ENCODE measurements at regions not wholly inside any gene's neighbourhood (a gene's known extent, or its start where the extent isn't known, plus 50 kb on each side); places are given as distances from the start of the nearest gene placed in this dataset.

GRCh38 chr15:37783290-37783689 lies 151.2 kb upstream of the TMCO5A start:
- H3K4me1 ChIP-seq (ENCODE audit: control insufficient read depth in 3 of 3, insufficient read depth in 3 of 3, low read length in 3 of 3), result no peaks in the 10 kb centered on the region
- no peak overlapping the region for H3K4me3 ChIP-seq (ENCODE audit: low read length in 3 of 3)
- H3K9ac ChIP-seq (ENCODE audit: low read depth in 1 of 3, low read length in 3 of 3), result no peak overlapping the region
- H3K36me3 ChIP-seq (ENCODE audit: control insufficient read depth in 3 of 3, insufficient read depth in 3 of 3, low read length in 3 of 3), result no peaks in the 10 kb centered on the region
- H3K9me3 ChIP-seq (ENCODE audit: control insufficient read depth in 3 of 3, low read length in 3 of 3), result no peaks in the 10 kb centered on the region
- no peak overlapping the region for H3K27ac ChIP-seq (ENCODE audit: low read depth, low read length)
- H3K27me3 ChIP-seq (ENCODE audit: control insufficient read depth in 3 of 3, insufficient read depth in 3 of 3, low read length in 3 of 3), result no peaks in the 10 kb centered on the region

DNA sequence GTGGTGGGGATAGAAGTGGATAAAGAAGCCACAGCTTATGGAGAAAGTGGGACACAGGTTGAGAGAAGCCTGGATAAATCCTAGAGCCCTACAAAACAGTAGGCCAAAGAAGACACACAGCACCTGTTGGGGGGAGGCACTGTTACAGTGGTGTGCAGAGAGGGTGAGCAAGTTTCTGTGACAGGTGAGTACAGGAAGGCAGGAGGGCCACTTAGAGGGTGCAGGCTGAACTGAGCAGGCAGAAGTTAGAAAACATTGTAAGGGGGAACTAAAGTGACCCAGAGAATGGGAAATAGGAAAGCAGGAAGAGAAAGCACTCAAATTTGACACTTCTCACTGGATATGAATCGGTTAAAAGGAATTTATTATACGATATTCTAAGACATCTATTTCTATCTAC lies 146.1 kb upstream of the TMCO5A start:
- no peaks in the 10 kb centered on the region for H3K36me3 ChIP-seq (ENCODE audit: control insufficient read depth in 3 of 3, insufficient read depth in 3 of 3, low read length in 3 of 3)
- H3K9me3 ChIP-seq (ENCODE audit: control insufficient read depth in 3 of 3, low read length in 3 of 3), result no peaks in the 10 kb centered on the region
- no peak overlapping the region for H3K4me3 ChIP-seq (ENCODE audit: low read length in 3 of 3)
- no peaks in the 10 kb centered on the region for H3K4me1 ChIP-seq (ENCODE audit: control insufficient read depth in 3 of 3, insufficient read depth in 3 of 3, low read length in 3 of 3)
- no peak overlapping the region for H3K27ac ChIP-seq (ENCODE audit: low read depth, low read length)
- H3K9ac ChIP-seq (ENCODE audit: low read depth in 1 of 3, low read length in 3 of 3), result no peak overlapping the region
- no peaks in the 10 kb centered on the region for H3K27me3 ChIP-seq (ENCODE audit: control insufficient read depth in 3 of 3, insufficient read depth in 3 of 3, low read length in 3 of 3)

DNA sequence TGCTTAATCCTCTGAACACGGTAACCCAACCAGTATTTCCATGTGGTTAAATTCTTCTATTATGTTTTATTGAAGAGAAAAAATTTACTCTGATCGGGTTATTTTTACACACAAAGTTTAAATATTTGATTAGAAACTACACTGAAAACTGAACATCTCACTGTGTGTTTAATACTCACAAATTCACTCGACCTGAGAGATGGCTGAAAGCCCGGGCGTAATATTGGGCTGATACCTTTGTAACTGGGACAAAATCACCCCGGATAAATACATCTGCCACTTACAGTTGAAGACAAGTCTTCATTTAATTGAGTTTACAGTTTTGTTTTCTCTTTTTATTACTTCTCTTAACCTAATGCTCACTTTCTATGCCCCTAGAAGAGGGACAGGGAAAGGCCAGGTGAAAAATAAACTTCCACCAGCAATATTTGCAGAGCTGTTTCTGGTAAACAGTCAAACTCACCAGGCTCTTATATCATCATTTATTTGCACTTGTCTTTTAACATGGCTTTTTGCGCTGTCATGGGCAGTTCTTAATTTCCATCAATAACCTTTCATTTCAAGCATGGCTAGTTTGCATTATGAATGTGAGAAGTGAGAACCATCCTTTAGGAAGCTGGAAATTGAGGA lies 145.6 kb upstream of the TMCO5A start:
- H3K9ac ChIP-seq (ENCODE audit: low read depth in 1 of 3, low read length in 3 of 3), result no peak overlapping the region
- no peaks in the 10 kb centered on the region for H3K36me3 ChIP-seq (ENCODE audit: control insufficient read depth in 3 of 3, insufficient read depth in 3 of 3, low read length in 3 of 3)
- H3K9me3 ChIP-seq (ENCODE audit: control insufficient read depth in 3 of 3, low read length in 3 of 3), result no peaks in the 10 kb centered on the region
- H3K27ac ChIP-seq (ENCODE audit: low read depth, low read length), result no peak overlapping the region
- H3K27me3 ChIP-seq (ENCODE audit: control insufficient read depth in 3 of 3, insufficient read depth in 3 of 3, low read length in 3 of 3), result no peaks in the 10 kb centered on the region
- no peak overlapping the region for H3K4me3 ChIP-seq (ENCODE audit: low read length in 3 of 3)
- H3K4me1 ChIP-seq (ENCODE audit: control insufficient read depth in 3 of 3, insufficient read depth in 3 of 3, low read length in 3 of 3), result no peaks in the 10 kb centered on the region

- Histone ChIP-seq H3K27me3 (ENCODE audit: control insufficient read depth in 3 of 3, insufficient read depth in 3 of 3, low read length in 3 of 3) (no peaks in the 10 kb centered on the region), H3K9me3 (ENCODE audit: control insufficient read depth in 3 of 3, low read length in 3 of 3) (no peaks in the 10 kb centered on the region), H3K4me3 (ENCODE audit: low read length in 3 of 3) (no peak overlapping the region), H3K4me1 (ENCODE audit: control insufficient read depth in 3 of 3, insufficient read depth in 3 of 3, low read length in 3 of 3) (no peaks in the 10 kb centered on the region), H3K27ac (ENCODE audit: low read depth, low read length) (no peak overlapping the region), H3K9ac (ENCODE audit: low read depth in 1 of 3, low read length in 3 of 3) (no peak overlapping the region), H3K36me3 (ENCODE audit: control insufficient read depth in 3 of 3, insufficient read depth in 3 of 3, low read length in 3 of 3) (no peaks in the 10 kb centered on the region)
Measured at GRCh38 chr15:37789397-37789786, 145.0 kb upstream of the TMCO5A start.

DNA sequence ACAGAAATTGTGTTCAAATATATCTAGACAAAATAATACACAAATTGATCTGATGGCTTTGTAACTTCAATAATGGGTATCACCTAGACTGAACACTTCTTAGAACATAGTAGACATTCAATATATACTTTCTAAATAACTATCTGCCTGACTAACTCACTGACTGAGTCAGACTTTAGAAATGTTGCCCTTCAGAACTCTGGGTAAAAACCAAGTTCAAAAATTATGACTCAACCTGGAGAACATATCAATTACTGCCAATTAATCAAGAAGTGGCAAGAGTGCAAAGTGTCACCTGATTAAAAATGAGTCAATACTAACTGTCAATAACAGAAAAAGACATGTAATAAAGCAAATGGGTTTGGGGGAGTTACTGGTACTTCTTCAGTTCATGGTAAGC lies 144.6 kb upstream of the TMCO5A start:
- Histone ChIP-seq H3K36me3 (ENCODE audit: control insufficient read depth in 3 of 3, insufficient read depth in 3 of 3, low read length in 3 of 3) (no peaks in the 10 kb centered on the region), H3K27me3 (ENCODE audit: control insufficient read depth in 3 of 3, insufficient read depth in 3 of 3, low read length in 3 of 3) (no peaks in the 10 kb centered on the region), H3K4me3 (ENCODE audit: low read length in 3 of 3) (no peak overlapping the region), H3K27ac (ENCODE audit: low read depth, low read length) (no peak overlapping the region), H3K4me1 (ENCODE audit: control insufficient read depth in 3 of 3, insufficient read depth in 3 of 3, low read length in 3 of 3) (no peaks in the 10 kb centered on the region), H3K9ac (ENCODE audit: low read depth in 1 of 3, low read length in 3 of 3) (no peak overlapping the region), H3K9me3 (ENCODE audit: control insufficient read depth in 3 of 3, low read length in 3 of 3) (no peaks in the 10 kb centered on the region)

DNA sequence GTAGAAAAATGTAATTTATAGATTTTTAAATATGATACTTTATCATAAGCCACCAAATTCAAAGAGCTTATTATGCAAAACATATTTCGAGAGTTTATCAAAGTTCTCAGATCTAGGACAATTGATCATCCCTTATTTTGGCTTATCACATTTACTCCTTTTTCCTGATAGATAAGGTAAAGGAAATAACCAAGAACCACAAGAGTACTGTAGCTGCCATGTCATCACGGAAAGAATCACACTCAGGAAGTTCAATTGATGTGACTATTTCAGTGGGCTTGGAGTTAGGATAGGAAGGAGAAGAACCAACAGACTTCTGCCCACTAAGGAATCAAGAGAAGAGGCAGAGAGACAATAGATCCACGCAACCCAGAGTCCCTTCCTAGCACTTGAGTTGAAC lies 142.7 kb upstream of the TMCO5A start:
- Histone ChIP-seq H3K4me1 (ENCODE audit: control insufficient read depth in 3 of 3, insufficient read depth in 3 of 3, low read length in 3 of 3) (no peaks in the 10 kb centered on the region), H3K9me3 (ENCODE audit: control insufficient read depth in 3 of 3, low read length in 3 of 3) (no peaks in the 10 kb centered on the region), H3K27ac (ENCODE audit: low read depth, low read length) (no peak overlapping the region), H3K36me3 (ENCODE audit: control insufficient read depth in 3 of 3, insufficient read depth in 3 of 3, low read length in 3 of 3) (no peaks in the 10 kb centered on the region), H3K27me3 (ENCODE audit: control insufficient read depth in 3 of 3, insufficient read depth in 3 of 3, low read length in 3 of 3) (no peaks in the 10 kb centered on the region), H3K4me3 (ENCODE audit: low read length in 3 of 3) (no peak overlapping the region), H3K9ac (ENCODE audit: low read depth in 1 of 3, low read length in 3 of 3) (no peak overlapping the region)

GRCh38 chr15:37792351-37792750 lies 142.1 kb upstream of the TMCO5A start:
- no peaks in the 10 kb centered on the region for H3K27me3 ChIP-seq (ENCODE audit: control insufficient read depth in 3 of 3, insufficient read depth in 3 of 3, low read length in 3 of 3)
- H3K4me1 ChIP-seq (ENCODE audit: control insufficient read depth in 3 of 3, insufficient read depth in 3 of 3, low read length in 3 of 3), result no peaks in the 10 kb centered on the region
- H3K27ac ChIP-seq (ENCODE audit: low read depth, low read length), result no peak overlapping the region
- no peak overlapping the region for H3K4me3 ChIP-seq (ENCODE audit: low read length in 3 of 3)
- no peak overlapping the region for H3K9ac ChIP-seq (ENCODE audit: low read depth in 1 of 3, low read length in 3 of 3)
- H3K9me3 ChIP-seq (ENCODE audit: control insufficient read depth in 3 of 3, low read length in 3 of 3), result no peaks in the 10 kb centered on the region
- no peaks in the 10 kb centered on the region for H3K36me3 ChIP-seq (ENCODE audit: control insufficient read depth in 3 of 3, insufficient read depth in 3 of 3, low read length in 3 of 3)

GRCh38 chr15:37793851-37794250 lies 140.6 kb upstream of the TMCO5A start:
- no peak overlapping the region for H3K27ac ChIP-seq (ENCODE audit: low read depth, low read length)

GRCh38 chr15:37794947-37795346 lies 139.5 kb upstream of the TMCO5A start:
- H3K27me3 ChIP-seq (ENCODE audit: control insufficient read depth in 3 of 3, insufficient read depth in 3 of 3, low read length in 3 of 3), result no peaks in the 10 kb centered on the region
- H3K36me3 ChIP-seq (ENCODE audit: control insufficient read depth in 3 of 3, insufficient read depth in 3 of 3, low read length in 3 of 3), result no peaks in the 10 kb centered on the region
- H3K9ac ChIP-seq (ENCODE audit: low read depth in 1 of 3, low read length in 3 of 3), result no peak overlapping the region
- H3K4me3 ChIP-seq (ENCODE audit: low read length in 3 of 3), result no peak overlapping the region
- no peak overlapping the region for H3K27ac ChIP-seq (ENCODE audit: low read depth, low read length)
- no peaks in the 10 kb centered on the region for H3K9me3 ChIP-seq (ENCODE audit: control insufficient read depth in 3 of 3, low read length in 3 of 3)
- H3K4me1 ChIP-seq (ENCODE audit: control insufficient read depth in 3 of 3, insufficient read depth in 3 of 3, low read length in 3 of 3), result no peaks in the 10 kb centered on the region

More at GRCh38 chr15:37793851-37794250, 140.6 kb upstream of the TMCO5A start:
- Histone ChIP-seq H3K27me3 (ENCODE audit: control insufficient read depth in 3 of 3, insufficient read depth in 3 of 3, low read length in 3 of 3) (no peaks in the 10 kb centered on the region), H3K36me3 (ENCODE audit: control insufficient read depth in 3 of 3, insufficient read depth in 3 of 3, low read length in 3 of 3) (no peaks in the 10 kb centered on the region), H3K9me3 (ENCODE audit: control insufficient read depth in 3 of 3, low read length in 3 of 3) (no peaks in the 10 kb centered on the region), H3K4me3 (ENCODE audit: low read length in 3 of 3) (no peak overlapping the region), H3K4me1 (ENCODE audit: control insufficient read depth in 3 of 3, insufficient read depth in 3 of 3, low read length in 3 of 3) (no peaks in the 10 kb centered on the region), H3K9ac (ENCODE audit: low read depth in 1 of 3, low read length in 3 of 3) (no peak overlapping the region)

- Histone ChIP-seq H3K4me1 (ENCODE audit: control insufficient read depth in 3 of 3, insufficient read depth in 3 of 3, low read length in 3 of 3) (no peaks in the 10 kb centered on the region), H3K36me3 (ENCODE audit: control insufficient read depth in 3 of 3, insufficient read depth in 3 of 3, low read length in 3 of 3) (no peaks in the 10 kb centered on the region), H3K4me3 (ENCODE audit: low read length in 3 of 3) (no peak overlapping the region), H3K9ac (ENCODE audit: low read depth in 1 of 3, low read length in 3 of 3) (no peak overlapping the region), H3K27me3 (ENCODE audit: control insufficient read depth in 3 of 3, insufficient read depth in 3 of 3, low read length in 3 of 3) (no peaks in the 10 kb centered on the region), H3K9me3 (ENCODE audit: control insufficient read depth in 3 of 3, low read length in 3 of 3) (no peaks in the 10 kb centered on the region), H3K27ac (ENCODE audit: low read depth, low read length) (no peak overlapping the region)
Measured at GRCh38 chr15:37801529-37801928, 132.9 kb upstream of the TMCO5A start.

DNA sequence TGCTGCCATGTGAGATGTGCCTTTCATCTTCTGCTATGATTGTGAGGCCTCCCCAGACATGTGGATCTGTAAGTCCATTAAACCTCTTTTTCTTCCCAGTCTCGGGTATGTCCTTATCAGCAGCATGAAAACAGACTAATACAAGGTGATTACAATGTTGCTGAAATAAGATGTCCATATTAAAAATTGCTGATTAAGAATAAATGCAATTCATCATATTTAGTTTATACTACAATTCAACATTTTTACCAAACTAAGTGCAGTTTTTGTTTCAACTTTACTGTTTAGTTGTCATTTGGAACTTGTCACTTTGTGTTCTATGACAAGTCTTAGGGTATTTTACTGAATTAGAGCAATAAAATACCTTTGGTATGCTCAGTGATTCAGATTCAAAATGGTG lies 127.6 kb upstream of the TMCO5A start:
- Histone ChIP-seq H3K36me3 (ENCODE audit: control insufficient read depth in 3 of 3, insufficient read depth in 3 of 3, low read length in 3 of 3) (no peaks in the 10 kb centered on the region), H3K27me3 (ENCODE audit: control insufficient read depth in 3 of 3, insufficient read depth in 3 of 3, low read length in 3 of 3) (no peaks in the 10 kb centered on the region), H3K4me1 (ENCODE audit: control insufficient read depth in 3 of 3, insufficient read depth in 3 of 3, low read length in 3 of 3) (no peaks in the 10 kb centered on the region), H3K4me3 (ENCODE audit: low read length in 3 of 3) (no peak overlapping the region), H3K27ac (ENCODE audit: low read depth, low read length) (no peak overlapping the region), H3K9me3 (ENCODE audit: control insufficient read depth in 3 of 3, low read length in 3 of 3) (no peaks in the 10 kb centered on the region), H3K9ac (ENCODE audit: low read depth in 1 of 3, low read length in 3 of 3) (no peak overlapping the region)

All from skeletal muscle tissue (tissue), 3 donors.